ENCODE measurements at regions not wholly inside any gene's neighbourhood (a gene's known extent, or its start where the extent isn't known, plus 50 kb on each side); places are given as distances from the start of the nearest gene placed in this dataset.

DNA sequence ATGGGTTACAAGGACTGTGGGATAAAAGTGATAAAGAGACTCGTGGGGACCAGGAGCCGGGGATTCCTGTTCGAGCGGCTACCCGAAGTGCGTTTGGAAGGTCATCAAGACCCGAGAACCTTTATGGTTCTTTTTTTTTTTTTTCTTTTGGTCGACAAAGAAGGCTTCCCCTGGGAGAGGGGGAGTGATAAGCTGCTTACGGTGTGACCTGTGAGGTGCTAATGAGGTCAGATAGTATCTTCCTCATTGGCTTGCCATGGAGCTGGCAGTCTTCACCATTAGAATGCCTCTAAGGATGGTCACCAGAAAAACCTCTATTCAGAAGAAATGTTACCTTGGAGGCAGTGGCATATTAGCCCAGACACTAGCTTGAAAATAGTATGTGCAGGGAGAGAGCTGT, 92.3 kb upstream of the STEAP4 start:
- Histone ChIP-seq H3K27ac (no peak overlapping the region), H3K36me3 (ENCODE audit: low read depth) (no peaks in the 10 kb centered on the region), H2AFZ (no peak overlapping the region), H3K4me3 (no peak overlapping the region), H3K4me1 (ENCODE audit: insufficient read depth) (no peaks in the 10 kb centered on the region), H3K9me2 (ENCODE audit: insufficient read depth) (no peaks in the 10 kb centered on the region), H3K9ac (no peak overlapping the region), H3K27me3 (replicated peaks; ENCODE audit: insufficient read depth) (no peaks in the 10 kb centered on the region), H3K9me3 (ENCODE audit: low read depth) (no peaks in the 10 kb centered on the region), H3K4me2 (ENCODE audit: unreplicated experiment) (no peak overlapping the region), H4K20me1 (ENCODE audit: insufficient read depth) (no peaks in the 10 kb centered on the region), H3F3A (ENCODE audit: insufficient read depth) (no peaks in the 10 kb centered on the region), H3K79me2 (ENCODE audit: insufficient read depth) (no peaks in the 10 kb centered on the region)
- TF ChIP-seq EZH2phosphoT487 (IDR thresholded peaks at IDR 0.05; ENCODE audit: insufficient read depth, low read depth) (no peak), EZH2 (IDR thresholded peaks at IDR 0.05; ENCODE audit: insufficient read depth, poor library complexity, severe bottlenecking) (no peak)
- in situ Hi-C loops (cut with MboI): no loop called here
- no peak for DNase-seq
- 46 to 53% methylated on average over 9 of the region's 9 CpGs for WGBS, 2 experiments (ENCODE audit: low coverage in 1 of 2, low lambda C conversion rate in 2 of 2, missing lambda C conversion rate in 2 of 2)

DNA sequence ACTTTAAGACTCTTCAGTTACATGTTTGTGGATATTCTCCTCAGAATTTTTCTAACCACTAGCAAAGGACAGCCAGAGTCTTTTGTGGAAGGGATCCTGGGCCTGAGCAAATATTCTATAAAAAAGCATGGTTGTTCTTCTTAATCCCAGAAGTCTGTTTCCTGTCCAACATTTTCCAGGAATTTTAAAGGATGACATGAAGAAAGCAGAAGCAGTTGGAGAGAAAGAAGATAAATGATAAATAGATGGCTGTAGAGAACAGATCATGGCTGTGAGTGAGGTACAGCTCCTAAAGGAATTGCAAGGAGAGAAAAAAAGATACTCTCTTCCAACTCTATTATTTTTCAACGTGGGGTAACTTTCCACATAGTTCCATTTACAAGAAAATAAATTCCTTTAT, 91.8 kb upstream of the STEAP4 start:
- Histone ChIP-seq H3K9me2 (ENCODE audit: insufficient read depth) (no peaks in the 10 kb centered on the region), H3K79me2 (ENCODE audit: insufficient read depth) (no peaks in the 10 kb centered on the region), H3K27me3 (replicated peaks; ENCODE audit: insufficient read depth) (no peaks in the 10 kb centered on the region), H3K4me3 (no peak overlapping the region), H3K4me2 (ENCODE audit: unreplicated experiment) (no peak overlapping the region), H3K9me3 (ENCODE audit: low read depth) (no peaks in the 10 kb centered on the region), H3K4me1 (ENCODE audit: insufficient read depth) (no peaks in the 10 kb centered on the region), H3F3A (ENCODE audit: insufficient read depth) (no peaks in the 10 kb centered on the region), H3K27ac (no peak overlapping the region), H3K9ac (no peak overlapping the region), H4K20me1 (ENCODE audit: insufficient read depth) (no peaks in the 10 kb centered on the region), H2AFZ (no peak overlapping the region), H3K36me3 (ENCODE audit: low read depth) (no peaks in the 10 kb centered on the region)
- DNase-seq: no peak
- in situ Hi-C loops (cut with MboI): no loop called here
- no peak for TF ChIP-seq EZH2phosphoT487 (IDR thresholded peaks at IDR 0.05; ENCODE audit: insufficient read depth, low read depth)
- no peak for TF ChIP-seq EZH2 (IDR thresholded peaks at IDR 0.05; ENCODE audit: insufficient read depth, poor library complexity, severe bottlenecking)
- 0 to 2% methylated on average over 1 of the region's 1 CpG for WGBS, 2 experiments (ENCODE audit: low coverage in 1 of 2, low lambda C conversion rate in 2 of 2, missing lambda C conversion rate in 2 of 2)

DNA sequence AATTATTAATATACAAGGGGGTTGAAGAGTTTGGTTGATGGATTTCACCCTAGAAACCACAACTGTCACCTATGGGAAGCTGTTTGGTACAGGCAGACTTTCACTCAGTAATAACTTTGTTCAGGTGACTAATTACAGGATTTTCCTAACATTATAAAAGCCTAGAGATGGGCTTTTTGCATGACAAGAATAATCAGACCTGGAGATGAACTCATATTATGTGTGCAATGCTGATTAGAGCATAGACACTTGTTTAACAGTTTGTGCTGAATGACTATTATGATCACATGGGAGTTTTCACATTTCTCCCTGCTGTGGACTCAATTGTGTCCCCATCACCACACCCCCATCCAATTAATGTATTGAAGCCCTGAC, 90.2 kb upstream of the STEAP4 start:
- Histone ChIP-seq H3K9ac (no peak overlapping the region), H3K36me3 (ENCODE audit: low read depth) (no peaks in the 10 kb centered on the region), H3K27me3 (replicated peaks; ENCODE audit: insufficient read depth) (no peaks in the 10 kb centered on the region), H4K20me1 (ENCODE audit: insufficient read depth) (no peaks in the 10 kb centered on the region), H3K9me2 (ENCODE audit: insufficient read depth) (no peaks in the 10 kb centered on the region), H3K27ac (no peak overlapping the region), H3K4me1 (ENCODE audit: insufficient read depth) (no peaks in the 10 kb centered on the region), H2AFZ (no peak overlapping the region), H3K4me3 (no peak overlapping the region), H3K79me2 (ENCODE audit: insufficient read depth) (no peaks in the 10 kb centered on the region), H3K4me2 (ENCODE audit: unreplicated experiment) (no peak overlapping the region), H3F3A (ENCODE audit: insufficient read depth) (no peaks in the 10 kb centered on the region), H3K9me3 (ENCODE audit: low read depth) (no peaks in the 10 kb centered on the region)
- DNase-seq: no peak
- no peak for TF ChIP-seq EZH2 (IDR thresholded peaks at IDR 0.05; ENCODE audit: insufficient read depth, poor library complexity, severe bottlenecking)
- TF ChIP-seq EZH2phosphoT487 (IDR thresholded peaks at IDR 0.05; ENCODE audit: insufficient read depth, low read depth): no peak
- in situ Hi-C loops (cut with MboI): no loop called here

DNA sequence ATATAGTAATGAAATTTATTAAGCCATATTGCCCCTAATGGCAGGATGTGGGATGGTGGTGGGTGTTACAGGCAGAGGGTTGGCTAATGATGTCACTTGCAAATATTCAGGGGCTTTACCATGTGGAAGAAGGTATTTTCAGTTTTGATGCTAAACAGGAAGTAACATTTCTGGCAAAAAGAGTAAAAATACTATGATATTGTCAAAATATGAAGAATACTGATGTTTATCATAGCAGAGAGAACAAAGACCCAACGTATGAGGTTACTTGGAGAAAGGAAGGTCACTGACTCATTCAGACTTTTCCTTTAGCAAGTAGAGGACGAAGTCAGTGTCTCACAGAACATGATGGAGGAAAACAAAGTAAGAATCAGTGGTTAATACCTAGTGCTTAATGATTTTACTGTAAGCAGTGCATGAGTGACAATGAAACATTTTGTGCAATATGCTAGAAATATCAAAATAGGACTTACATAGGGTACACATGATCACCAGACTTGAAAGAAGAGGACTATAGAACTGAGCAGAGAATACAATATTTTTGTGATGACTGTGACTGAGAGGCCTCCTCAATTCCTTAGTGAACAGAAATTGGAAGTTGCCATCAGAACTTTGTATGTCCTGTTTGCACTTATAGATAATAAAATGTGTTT, 89.7 kb upstream of the STEAP4 start:
- Histone ChIP-seq H3K9me2 (ENCODE audit: insufficient read depth) (no peaks in the 10 kb centered on the region), H3K9ac (no peak overlapping the region), H3K9me3 (ENCODE audit: low read depth) (no peaks in the 10 kb centered on the region), H3K4me1 (ENCODE audit: insufficient read depth) (no peaks in the 10 kb centered on the region), H3K27me3 (replicated peaks; ENCODE audit: insufficient read depth) (no peaks in the 10 kb centered on the region), H3K27ac (no peak overlapping the region), H2AFZ (no peak overlapping the region), H3K79me2 (ENCODE audit: insufficient read depth) (no peaks in the 10 kb centered on the region), H3K4me2 (ENCODE audit: unreplicated experiment) (no peak overlapping the region), H3K4me3 (no peak overlapping the region), H4K20me1 (ENCODE audit: insufficient read depth) (no peaks in the 10 kb centered on the region), H3K36me3 (ENCODE audit: low read depth) (no peaks in the 10 kb centered on the region), H3F3A (ENCODE audit: insufficient read depth) (no peaks in the 10 kb centered on the region)
- in situ Hi-C loops (cut with MboI): no loop called here
- WGBS, 2 experiments (ENCODE audit: low coverage in 1 of 2, low lambda C conversion rate in 2 of 2, missing lambda C conversion rate in 2 of 2): 42 to 60% methylated on average over 2 of the region's 2 CpGs
- no peak for DNase-seq
- TF ChIP-seq EZH2phosphoT487 (IDR thresholded peaks at IDR 0.05; ENCODE audit: insufficient read depth, low read depth): no peak
- no peak for TF ChIP-seq EZH2 (IDR thresholded peaks at IDR 0.05; ENCODE audit: insufficient read depth, poor library complexity, severe bottlenecking)

DNA sequence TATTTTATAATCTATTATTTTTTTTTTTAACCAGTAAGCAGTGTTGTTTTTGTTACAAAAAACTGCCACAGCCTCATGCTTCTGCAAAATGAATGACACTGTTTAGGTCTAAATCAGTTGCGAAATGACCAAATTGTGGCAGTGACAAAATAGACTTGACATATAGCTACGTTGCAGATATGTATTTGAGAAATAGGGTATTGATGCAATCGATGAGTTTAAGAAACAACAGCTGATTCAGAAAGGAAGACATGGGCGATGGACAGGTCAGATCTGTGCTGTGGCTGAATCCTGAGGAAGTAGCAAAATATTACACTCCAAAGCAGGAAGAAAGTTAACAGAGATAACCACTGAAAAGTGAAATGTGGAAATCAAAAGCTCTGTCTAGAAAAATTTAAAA, 89.0 kb upstream of the STEAP4 start:
- no peaks in the 10 kb centered on the region for H3K79me2 ChIP-seq (ENCODE audit: insufficient read depth)
- no peak overlapping the region for H3K27ac ChIP-seq
- no peaks in the 10 kb centered on the region for H3K4me1 ChIP-seq (ENCODE audit: insufficient read depth)
- no peak overlapping the region for H3K4me2 ChIP-seq (ENCODE audit: unreplicated experiment)
- H4K20me1 ChIP-seq (ENCODE audit: insufficient read depth): no peaks in the 10 kb centered on the region
- H3K36me3 ChIP-seq (ENCODE audit: low read depth): no peaks in the 10 kb centered on the region
- H3K9me2 ChIP-seq (ENCODE audit: insufficient read depth): no peaks in the 10 kb centered on the region
- in situ Hi-C loops (cut with MboI): no loop called here
- TF ChIP-seq EZH2 (IDR thresholded peaks at IDR 0.05; ENCODE audit: insufficient read depth, poor library complexity, severe bottlenecking) (no peak), EZH2phosphoT487 (IDR thresholded peaks at IDR 0.05; ENCODE audit: insufficient read depth, low read depth) (no peak)
- 46 to 50% methylated on average over 4 of the region's 4 CpGs for WGBS, 2 experiments (ENCODE audit: low coverage in 1 of 2, low lambda C conversion rate in 2 of 2, missing lambda C conversion rate in 2 of 2)
- no peaks in the 10 kb centered on the region for H3F3A ChIP-seq (ENCODE audit: insufficient read depth)
- H3K9me3 ChIP-seq (ENCODE audit: low read depth): no peaks in the 10 kb centered on the region
- no peak for DNase-seq
- H3K4me3 ChIP-seq: no peak overlapping the region
- no peaks in the 10 kb centered on the region for H3K27me3 ChIP-seq (replicated peaks; ENCODE audit: insufficient read depth)
- H3K9ac ChIP-seq: no peak overlapping the region
- H2AFZ ChIP-seq: no peak overlapping the region

Data from GM23248 (cell line).